ENCODE measurements at regions not wholly inside any gene's neighbourhood (a gene's known extent, or its start where the extent isn't known, plus 50 kb on each side); places are given as distances from the start of the nearest gene placed in this dataset.

DNA sequence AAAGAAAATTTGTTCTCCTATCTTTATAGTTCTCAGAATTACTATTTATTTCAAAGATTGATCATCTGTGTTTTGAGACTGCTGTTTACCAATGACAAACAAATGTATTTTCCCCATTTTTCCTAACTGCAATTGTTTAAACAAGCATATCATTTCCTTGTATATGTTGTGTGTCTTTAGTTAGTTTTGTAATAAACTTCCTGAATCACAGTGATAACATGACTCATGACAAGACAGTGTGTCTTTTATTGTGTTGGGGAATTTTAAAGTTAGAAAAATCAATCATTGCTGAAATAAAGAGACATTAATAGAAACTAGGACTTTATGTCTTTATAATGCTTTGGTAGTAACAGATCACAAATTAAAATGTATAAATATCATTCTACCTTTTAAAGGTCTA, 348.5 kb downstream of the KCNJ2 start:
- Mint-ChIP-seq H3K27me3 (ENCODE audit: insufficient read depth, low read depth, poor library complexity) (no peaks in the 10 kb centered on the region), H3K9me3 (no peaks in the 10 kb centered on the region), H3K27ac (no peak overlapping the region), H3K36me3 (ENCODE audit: low read depth) (no peaks in the 10 kb centered on the region), H3K4me3 (no peak overlapping the region), H3K4me1 (no peaks in the 10 kb centered on the region; the same call in 2 of the 3 replicates)
- TF ChIP-seq, protein P1, sequence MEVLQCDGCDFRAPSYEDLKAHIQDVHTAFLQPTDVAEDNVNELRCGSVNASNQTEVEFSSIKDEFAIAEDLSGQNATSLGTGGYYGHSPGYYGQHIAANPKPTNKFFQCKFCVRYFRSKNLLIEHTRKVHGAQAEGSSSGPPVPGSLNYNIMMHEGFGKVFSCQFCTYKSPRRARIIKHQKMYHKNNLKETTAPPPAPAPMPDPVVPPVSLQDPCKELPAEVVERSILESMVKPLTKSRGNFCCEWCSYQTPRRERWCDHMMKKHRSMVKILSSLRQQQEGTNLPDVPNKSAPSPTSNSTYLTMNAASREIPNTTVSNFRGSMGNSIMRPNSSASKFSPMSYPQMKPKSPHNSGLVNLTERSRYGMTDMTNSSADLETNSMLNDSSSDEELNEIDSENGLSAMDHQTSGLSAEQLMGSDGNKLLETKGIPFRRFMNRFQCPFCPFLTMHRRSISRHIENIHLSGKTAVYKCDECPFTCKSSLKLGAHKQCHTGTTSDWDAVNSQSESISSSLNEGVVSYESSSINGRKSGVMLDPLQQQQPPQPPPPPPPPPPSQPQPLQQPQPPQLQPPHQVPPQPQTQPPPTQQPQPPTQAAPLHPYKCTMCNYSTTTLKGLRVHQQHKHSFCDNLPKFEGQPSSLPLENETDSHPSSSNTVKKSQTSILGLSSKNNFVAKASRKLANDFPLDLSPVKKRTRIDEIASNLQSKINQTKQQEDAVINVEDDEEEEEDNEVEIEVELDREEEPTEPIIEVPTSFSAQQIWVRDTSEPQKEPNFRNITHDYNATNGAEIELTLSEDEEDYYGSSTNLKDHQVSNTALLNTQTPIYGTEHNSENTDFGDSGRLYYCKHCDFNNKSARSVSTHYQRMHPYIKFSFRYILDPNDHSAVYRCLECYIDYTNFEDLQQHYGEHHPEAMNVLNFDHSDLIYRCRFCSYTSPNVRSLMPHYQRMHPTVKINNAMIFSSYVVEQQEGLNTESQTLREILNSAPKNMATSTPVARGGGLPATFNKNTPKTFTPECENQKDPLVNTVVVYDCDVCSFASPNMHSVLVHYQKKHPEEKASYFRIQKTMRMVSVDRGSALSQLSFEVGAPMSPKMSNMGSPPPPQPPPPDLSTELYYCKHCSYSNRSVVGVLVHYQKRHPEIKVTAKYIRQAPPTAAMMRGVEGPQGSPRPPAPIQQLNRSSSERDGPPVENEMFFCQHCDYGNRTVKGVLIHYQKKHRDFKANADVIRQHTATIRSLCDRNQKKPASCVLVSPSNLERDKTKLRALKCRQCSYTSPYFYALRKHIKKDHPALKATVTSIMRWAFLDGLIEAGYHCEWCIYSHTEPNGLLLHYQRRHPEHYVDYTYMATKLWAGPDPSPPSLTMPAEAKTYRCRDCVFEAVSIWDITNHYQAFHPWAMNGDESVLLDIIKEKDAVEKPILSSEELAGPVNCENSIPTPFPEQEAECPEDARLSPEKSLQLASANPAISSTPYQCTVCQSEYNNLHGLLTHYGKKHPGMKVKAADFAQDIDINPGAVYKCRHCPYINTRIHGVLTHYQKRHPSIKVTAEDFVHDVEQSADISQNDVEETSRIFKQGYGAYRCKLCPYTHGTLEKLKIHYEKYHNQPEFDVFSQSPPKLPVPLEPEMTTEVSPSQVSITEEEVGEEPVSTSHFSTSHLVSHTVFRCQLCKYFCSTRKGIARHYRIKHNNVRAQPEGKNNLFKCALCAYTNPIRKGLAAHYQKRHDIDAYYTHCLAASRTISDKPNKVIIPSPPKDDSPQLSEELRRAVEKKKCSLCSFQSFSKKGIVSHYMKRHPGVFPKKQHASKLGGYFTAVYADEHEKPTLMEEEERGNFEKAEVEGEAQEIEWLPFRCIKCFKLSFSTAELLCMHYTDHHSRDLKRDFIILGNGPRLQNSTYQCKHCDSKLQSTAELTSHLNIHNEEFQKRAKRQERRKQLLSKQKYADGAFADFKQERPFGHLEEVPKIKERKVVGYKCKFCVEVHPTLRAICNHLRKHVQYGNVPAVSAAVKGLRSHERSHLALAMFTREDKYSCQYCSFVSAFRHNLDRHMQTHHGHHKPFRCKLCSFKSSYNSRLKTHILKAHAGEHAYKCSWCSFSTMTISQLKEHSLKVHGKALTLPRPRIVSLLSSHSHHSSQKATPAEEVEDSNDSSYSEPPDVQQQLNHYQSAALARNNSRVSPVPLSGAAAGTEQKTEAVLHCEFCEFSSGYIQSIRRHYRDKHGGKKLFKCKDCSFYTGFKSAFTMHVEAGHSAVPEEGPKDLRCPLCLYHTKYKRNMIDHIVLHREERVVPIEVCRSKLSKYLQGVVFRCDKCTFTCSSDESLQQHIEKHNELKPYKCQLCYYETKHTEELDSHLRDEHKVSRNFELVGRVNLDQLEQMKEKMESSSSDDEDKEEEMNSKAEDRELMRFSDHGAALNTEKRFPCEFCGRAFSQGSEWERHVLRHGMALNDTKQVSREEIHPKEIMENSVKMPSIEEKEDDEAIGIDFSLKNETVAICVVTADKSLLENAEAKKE (CRISPR knock-in tag; IDR thresholded peaks at IDR 0.05), result no peak
- TF ChIP-seq JUNB (IDR thresholded peaks at IDR 0.05; ENCODE audit: unreplicated experiment), result no peak
- TF ChIP-seq EZH2phosphoT487 (IDR thresholded peaks at IDR 0.05; ENCODE audit: unreplicated experiment), result no peak
- TF ChIP-seq EZH2 (IDR thresholded peaks at IDR 0.05; ENCODE audit: low read depth, unreplicated experiment), result no peak
- TF ChIP-seq ZNF114 (CRISPR knock-in tag; IDR thresholded peaks at IDR 0.05), result no peak
- TF ChIP-seq, protein P2, sequence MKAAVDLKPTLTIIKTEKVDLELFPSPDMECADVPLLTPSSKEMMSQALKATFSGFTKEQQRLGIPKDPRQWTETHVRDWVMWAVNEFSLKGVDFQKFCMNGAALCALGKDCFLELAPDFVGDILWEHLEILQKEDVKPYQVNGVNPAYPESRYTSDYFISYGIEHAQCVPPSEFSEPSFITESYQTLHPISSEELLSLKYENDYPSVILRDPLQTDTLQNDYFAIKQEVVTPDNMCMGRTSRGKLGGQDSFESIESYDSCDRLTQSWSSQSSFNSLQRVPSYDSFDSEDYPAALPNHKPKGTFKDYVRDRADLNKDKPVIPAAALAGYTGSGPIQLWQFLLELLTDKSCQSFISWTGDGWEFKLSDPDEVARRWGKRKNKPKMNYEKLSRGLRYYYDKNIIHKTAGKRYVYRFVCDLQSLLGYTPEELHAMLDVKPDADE (IDR thresholded peaks at IDR 0.05), result no peak
- TF ChIP-seq POLR2AphosphoS5 (IDR thresholded peaks at IDR 0.05; ENCODE audit: low read depth), result no peak
- no peak for TF ChIP-seq CREB1 (CRISPR knock-in tag; IDR thresholded peaks at IDR 0.05; ENCODE audit: low read depth)
- TF ChIP-seq, protein P3, sequence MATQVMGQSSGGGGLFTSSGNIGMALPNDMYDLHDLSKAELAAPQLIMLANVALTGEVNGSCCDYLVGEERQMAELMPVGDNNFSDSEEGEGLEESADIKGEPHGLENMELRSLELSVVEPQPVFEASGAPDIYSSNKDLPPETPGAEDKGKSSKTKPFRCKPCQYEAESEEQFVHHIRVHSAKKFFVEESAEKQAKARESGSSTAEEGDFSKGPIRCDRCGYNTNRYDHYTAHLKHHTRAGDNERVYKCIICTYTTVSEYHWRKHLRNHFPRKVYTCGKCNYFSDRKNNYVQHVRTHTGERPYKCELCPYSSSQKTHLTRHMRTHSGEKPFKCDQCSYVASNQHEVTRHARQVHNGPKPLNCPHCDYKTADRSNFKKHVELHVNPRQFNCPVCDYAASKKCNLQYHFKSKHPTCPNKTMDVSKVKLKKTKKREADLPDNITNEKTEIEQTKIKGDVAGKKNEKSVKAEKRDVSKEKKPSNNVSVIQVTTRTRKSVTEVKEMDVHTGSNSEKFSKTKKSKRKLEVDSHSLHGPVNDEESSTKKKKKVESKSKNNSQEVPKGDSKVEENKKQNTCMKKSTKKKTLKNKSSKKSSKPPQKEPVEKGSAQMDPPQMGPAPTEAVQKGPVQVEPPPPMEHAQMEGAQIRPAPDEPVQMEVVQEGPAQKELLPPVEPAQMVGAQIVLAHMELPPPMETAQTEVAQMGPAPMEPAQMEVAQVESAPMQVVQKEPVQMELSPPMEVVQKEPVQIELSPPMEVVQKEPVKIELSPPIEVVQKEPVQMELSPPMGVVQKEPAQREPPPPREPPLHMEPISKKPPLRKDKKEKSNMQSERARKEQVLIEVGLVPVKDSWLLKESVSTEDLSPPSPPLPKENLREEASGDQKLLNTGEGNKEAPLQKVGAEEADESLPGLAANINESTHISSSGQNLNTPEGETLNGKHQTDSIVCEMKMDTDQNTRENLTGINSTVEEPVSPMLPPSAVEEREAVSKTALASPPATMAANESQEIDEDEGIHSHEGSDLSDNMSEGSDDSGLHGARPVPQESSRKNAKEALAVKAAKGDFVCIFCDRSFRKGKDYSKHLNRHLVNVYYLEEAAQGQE (IDR thresholded peaks at IDR 0.05; ENCODE audit: unreplicated experiment), result no peak
- no peak for TF ChIP-seq NANOG (IDR thresholded peaks at IDR 0.05; ENCODE audit: borderline replicate concordance)
- TF ChIP-seq, protein P4, sequence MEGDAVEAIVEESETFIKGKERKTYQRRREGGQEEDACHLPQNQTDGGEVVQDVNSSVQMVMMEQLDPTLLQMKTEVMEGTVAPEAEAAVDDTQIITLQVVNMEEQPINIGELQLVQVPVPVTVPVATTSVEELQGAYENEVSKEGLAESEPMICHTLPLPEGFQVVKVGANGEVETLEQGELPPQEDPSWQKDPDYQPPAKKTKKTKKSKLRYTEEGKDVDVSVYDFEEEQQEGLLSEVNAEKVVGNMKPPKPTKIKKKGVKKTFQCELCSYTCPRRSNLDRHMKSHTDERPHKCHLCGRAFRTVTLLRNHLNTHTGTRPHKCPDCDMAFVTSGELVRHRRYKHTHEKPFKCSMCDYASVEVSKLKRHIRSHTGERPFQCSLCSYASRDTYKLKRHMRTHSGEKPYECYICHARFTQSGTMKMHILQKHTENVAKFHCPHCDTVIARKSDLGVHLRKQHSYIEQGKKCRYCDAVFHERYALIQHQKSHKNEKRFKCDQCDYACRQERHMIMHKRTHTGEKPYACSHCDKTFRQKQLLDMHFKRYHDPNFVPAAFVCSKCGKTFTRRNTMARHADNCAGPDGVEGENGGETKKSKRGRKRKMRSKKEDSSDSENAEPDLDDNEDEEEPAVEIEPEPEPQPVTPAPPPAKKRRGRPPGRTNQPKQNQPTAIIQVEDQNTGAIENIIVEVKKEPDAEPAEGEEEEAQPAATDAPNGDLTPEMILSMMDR (conservative IDR thresholded peaks at IDR 0.05; ENCODE audit: low read depth in 2 of 2), result no peak
- H3K4me1 ChIP-seq (ENCODE audit: insufficient read depth), result peaks cover 6% of the 10 kb centered on the region; the same call in 1 of the 2 replicates
- H3K27ac ChIP-seq (ENCODE audit: low read depth), result no peak overlapping the region
- H3K9me2 ChIP-seq (ENCODE audit: insufficient read depth), result no peaks in the 10 kb centered on the region
- H4K20me1 ChIP-seq (replicated peaks; ENCODE audit: insufficient read depth), result no peaks in the 10 kb centered on the region
- ATAC-seq (no peak), DNase-seq (ENCODE audit: low spot score) (no peak)
- no peaks in the 10 kb centered on the region for H3K36me3 ChIP-seq (ENCODE audit: insufficient read depth)
- no peak overlapping the region for H2AFZ ChIP-seq
- H3K4me2 ChIP-seq, result no peak overlapping the region
- H3K27me3 ChIP-seq (ENCODE audit: insufficient read depth), result no peaks in the 10 kb centered on the region
- no peak overlapping the region for H3K4me3 ChIP-seq
- H3K79me2 ChIP-seq (replicated peaks; ENCODE audit: insufficient read depth), result no peaks in the 10 kb centered on the region
- H3F3A ChIP-seq (replicated peaks; ENCODE audit: low read depth), result no peaks in the 10 kb centered on the region

Measured in GM23338 (cell line).